GM13976 (cell line): ENCODE measurements at regions not wholly inside any gene's neighbourhood (a gene's known extent, or its start where the extent isn't known, plus 50 kb on each side); places are given as distances from the start of the nearest gene placed in this dataset.

Source experiments
- DNase-seq: peaks from one replicate; pipeline ENCODE4 v3.0.0; 2012; ENCODE audit warnings: low spot score
- in situ Hi-C: fragments of 300-500 bp; cut with MboI; formaldehyde crosslinking; loops from one replicate; pipeline ENCODE4 v1.12.0; 2022; ENCODE audit warnings: low sequenced_read_pairs, mixed read lengths, inconsistent platforms; ENCODE audit not compliant: unreplicated experiment
- TF ChIP-seq, protein P1 (sequence below): IDR thresholded peaks from 2 replicates; pipeline ENCODE4 v1.5.1; 2012; ENCODE audit warnings: borderline replicate concordance, mild to moderate bottlenecking; ENCODE audit not compliant: insufficient read depth; ENCODE audit errors: extremely low read depth, missing control alignments, control extremely low read depth

GRCh38 chr1:157230500-157230899 lies 92.3 kb upstream of the ETV3 start:
- TF ChIP-seq, protein P1, sequence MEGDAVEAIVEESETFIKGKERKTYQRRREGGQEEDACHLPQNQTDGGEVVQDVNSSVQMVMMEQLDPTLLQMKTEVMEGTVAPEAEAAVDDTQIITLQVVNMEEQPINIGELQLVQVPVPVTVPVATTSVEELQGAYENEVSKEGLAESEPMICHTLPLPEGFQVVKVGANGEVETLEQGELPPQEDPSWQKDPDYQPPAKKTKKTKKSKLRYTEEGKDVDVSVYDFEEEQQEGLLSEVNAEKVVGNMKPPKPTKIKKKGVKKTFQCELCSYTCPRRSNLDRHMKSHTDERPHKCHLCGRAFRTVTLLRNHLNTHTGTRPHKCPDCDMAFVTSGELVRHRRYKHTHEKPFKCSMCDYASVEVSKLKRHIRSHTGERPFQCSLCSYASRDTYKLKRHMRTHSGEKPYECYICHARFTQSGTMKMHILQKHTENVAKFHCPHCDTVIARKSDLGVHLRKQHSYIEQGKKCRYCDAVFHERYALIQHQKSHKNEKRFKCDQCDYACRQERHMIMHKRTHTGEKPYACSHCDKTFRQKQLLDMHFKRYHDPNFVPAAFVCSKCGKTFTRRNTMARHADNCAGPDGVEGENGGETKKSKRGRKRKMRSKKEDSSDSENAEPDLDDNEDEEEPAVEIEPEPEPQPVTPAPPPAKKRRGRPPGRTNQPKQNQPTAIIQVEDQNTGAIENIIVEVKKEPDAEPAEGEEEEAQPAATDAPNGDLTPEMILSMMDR: no peak
- in situ Hi-C loops: no loop called here
- DNase-seq: no peak

- TF ChIP-seq, protein P1: no peak
- no peak for DNase-seq
Measured at GRCh38 chr1:157227700-157228099, 89.5 kb upstream of the ETV3 start.

GRCh38 chr1:157226739-157227138 lies 88.5 kb upstream of the ETV3 start:
- DNase-seq: no peak
- TF ChIP-seq, protein P1: no peak
- in situ Hi-C loops: no loop called here

More at GRCh38 chr1:157227700-157228099, 89.5 kb upstream of the ETV3 start:
- in situ Hi-C loops: no loop called here

- TF ChIP-seq, protein P1: no peak
- in situ Hi-C loops: no loop called here
- DNase-seq: no peak
Measured at GRCh38 chr1:157219600-157219999, 81.4 kb upstream of the ETV3 start.

- in situ Hi-C loops: no loop called here
- no peak for DNase-seq
- TF ChIP-seq, protein P1: no peak
Measured at GRCh38 chr1:157219182-157219581, 81.0 kb upstream of the ETV3 start.

- DNase-seq: no peak
- TF ChIP-seq, protein P1: no peak
- in situ Hi-C loops: no loop called here
Measured at GRCh38 chr1:157218671-157219070, 80.5 kb upstream of the ETV3 start.

GRCh38 chr1:157217486-157217885 lies 79.3 kb upstream of the ETV3 start:
- DNase-seq: no peak
- TF ChIP-seq, protein P1: no peak
- in situ Hi-C loops: no loop called here
